GM10248 (cell line): ENCODE measurements at regions not wholly inside any gene's neighbourhood (a gene's known extent, or its start where the extent isn't known, plus 50 kb on each side); places are given as distances from the start of the nearest gene placed in this dataset.

Experiments used
- CTCF ChIA-PET: fragments of 300-600 bp; sonication (Branson Sonifier 250); formaldehyde crosslinking; extraction: SDS; loops from one replicate; lab custom pipeline; 2021; ENCODE audit warnings: antibody characterized with exemption; lab: Yijun Ruan, JAX
- POLR2A ChIA-PET: fragments of 350-650 bp; sonication (Branson Sonifier 250); formaldehyde crosslinking; extraction: SDS; loops from one replicate; lab custom pipeline; 2020; ENCODE audit warnings: antibody characterized with exemption; lab: Yijun Ruan, JAX
- DNase-seq: peaks from one replicate; pipeline ENCODE4 v3.0.0; 2012; ENCODE audit errors: extremely low spot score
- TF ChIP-seq, protein P1 (sequence below): IDR thresholded peaks from 2 replicates; pipeline ENCODE4 v1.5.1; 2012; ENCODE audit warnings: mild to moderate bottlenecking, low read depth; ENCODE audit errors: extremely low read depth, missing control alignments, control extremely low read depth

DNA sequence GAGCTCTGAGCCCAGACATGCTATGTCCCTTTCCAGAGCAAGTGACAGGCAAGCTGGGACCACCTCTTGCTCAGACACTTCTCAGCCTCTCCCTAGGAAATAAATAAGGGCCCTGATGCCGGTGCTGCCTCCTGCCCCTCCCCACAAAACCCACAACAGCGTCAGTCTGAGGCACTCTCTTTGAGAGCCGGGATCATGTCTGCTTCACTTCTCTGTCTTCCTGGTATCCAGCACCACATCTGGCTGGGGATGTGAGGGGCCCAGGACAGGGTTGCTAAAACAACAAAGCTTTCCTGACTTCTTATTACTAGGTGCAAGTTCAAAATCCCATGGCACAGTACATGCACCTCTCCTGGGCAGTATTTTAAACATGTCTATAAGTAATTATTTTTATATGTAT, 103.9 kb upstream of the GLI2 start:
- CTCF ChIA-PET = interaction anchor here (0.6 kb wide), 1 partner anchor 9 kb away, joined by 3 read pairs; no protein-coding TSS in a partner anchor
- POLR2A ChIA-PET = no interaction called here
- no peak for DNase-seq
- TF ChIP-seq, protein P1, sequence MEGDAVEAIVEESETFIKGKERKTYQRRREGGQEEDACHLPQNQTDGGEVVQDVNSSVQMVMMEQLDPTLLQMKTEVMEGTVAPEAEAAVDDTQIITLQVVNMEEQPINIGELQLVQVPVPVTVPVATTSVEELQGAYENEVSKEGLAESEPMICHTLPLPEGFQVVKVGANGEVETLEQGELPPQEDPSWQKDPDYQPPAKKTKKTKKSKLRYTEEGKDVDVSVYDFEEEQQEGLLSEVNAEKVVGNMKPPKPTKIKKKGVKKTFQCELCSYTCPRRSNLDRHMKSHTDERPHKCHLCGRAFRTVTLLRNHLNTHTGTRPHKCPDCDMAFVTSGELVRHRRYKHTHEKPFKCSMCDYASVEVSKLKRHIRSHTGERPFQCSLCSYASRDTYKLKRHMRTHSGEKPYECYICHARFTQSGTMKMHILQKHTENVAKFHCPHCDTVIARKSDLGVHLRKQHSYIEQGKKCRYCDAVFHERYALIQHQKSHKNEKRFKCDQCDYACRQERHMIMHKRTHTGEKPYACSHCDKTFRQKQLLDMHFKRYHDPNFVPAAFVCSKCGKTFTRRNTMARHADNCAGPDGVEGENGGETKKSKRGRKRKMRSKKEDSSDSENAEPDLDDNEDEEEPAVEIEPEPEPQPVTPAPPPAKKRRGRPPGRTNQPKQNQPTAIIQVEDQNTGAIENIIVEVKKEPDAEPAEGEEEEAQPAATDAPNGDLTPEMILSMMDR = no peak

DNA sequence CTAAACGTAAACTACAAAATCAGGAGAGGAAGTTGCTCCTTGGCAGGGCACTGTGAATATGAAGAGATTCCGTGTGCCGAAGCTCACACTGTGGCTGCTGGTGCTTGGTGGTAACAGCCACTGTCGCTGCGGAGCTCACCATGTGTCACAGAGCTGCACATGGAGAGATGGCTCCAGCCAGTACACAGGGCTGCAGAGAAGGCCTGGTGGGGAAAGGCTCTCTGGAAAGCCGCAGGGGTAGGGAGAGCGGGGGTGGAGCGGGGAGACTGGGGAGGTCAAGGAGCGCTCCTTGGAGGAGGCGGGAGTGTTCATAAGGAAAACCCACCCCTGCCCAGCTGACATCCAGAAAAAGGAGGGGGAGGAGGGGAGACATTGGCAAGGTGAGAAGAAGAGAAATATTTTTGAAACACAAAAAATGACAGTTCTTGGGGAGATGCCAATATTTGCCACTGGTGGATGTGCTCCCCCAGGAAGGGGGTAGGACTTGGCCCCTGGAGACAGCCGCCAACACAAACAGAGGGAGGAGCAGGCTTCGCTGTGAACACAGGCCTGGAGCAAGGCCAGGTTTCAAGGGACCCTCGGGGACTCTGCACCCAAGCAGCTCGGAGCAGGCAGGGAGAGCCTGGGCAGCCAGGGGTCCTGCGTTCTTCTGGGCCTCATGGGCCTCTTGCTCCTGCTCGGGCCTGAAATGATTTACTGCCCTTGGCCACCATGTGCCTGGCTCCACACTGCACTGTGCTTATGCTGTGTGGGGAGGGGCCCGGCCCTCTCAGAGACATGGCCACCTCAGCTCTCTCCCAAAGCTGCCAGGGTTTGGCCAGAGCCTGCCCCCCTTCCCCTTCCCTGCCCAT, 102.6 kb upstream of the GLI2 start:
- ChIA-PET POLR2A (no interaction called here), CTCF (interaction anchor here (1.0 kb wide), 1 partner anchor 9 kb away, joined by 3 read pairs; no protein-coding TSS in a partner anchor)
- TF ChIP-seq, protein P1 = no peak
- DNase-seq = no peak

DNA sequence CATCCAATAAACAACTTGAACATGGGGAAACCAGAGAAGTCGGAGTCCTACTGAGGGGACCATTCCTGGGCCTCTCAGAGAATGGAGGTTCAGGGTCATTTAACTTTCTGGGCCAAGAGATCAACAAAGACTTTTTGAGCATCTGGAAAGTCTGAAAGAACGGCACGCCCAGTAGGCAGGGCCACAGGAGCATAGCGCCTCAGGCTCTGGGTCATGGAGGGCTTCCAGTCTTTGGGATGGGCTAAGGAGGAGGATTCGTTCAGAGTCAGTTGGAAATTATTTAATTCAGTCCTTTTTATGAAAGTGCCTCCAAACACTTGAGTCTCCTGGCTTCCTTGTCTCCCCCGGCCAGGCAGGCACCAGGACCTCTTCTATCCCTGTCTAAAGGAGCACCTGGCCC, 101.1 kb upstream of the GLI2 start:
- POLR2A ChIA-PET = no interaction called here
- no peak for DNase-seq
- CTCF ChIA-PET = interaction anchor here (1.0 kb wide), 1 partner anchor 10 kb away, joined by 3 read pairs; no protein-coding TSS in a partner anchor

DNA sequence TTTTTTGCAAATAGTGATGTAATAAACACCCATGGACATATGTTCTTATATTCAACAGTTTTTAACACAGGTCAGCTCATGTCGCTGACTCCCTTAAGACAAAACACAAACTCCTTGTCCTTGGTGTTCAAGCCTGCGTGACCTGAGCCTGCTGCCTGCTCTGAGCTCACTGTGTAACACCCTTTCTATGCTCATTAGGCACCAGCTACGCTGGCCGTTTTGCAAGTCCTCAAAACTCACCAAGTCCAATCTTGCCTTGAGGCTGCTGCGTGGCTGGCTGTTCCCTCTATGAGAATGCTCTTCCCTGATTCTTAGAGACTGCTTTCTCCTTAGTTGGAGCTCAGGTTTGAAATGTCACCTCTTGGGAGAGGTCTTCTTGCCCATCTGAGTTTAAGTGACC, 100.5 kb upstream of the GLI2 start:
- TF ChIP-seq, protein P1 = no peak
- no peak for DNase-seq
- ChIA-PET POLR2A (no interaction called here), CTCF (no interaction called here)

More for the DNA sequence above, 101.1 kb upstream of the GLI2 start:
- TF ChIP-seq, protein P1 = no peak

DNA sequence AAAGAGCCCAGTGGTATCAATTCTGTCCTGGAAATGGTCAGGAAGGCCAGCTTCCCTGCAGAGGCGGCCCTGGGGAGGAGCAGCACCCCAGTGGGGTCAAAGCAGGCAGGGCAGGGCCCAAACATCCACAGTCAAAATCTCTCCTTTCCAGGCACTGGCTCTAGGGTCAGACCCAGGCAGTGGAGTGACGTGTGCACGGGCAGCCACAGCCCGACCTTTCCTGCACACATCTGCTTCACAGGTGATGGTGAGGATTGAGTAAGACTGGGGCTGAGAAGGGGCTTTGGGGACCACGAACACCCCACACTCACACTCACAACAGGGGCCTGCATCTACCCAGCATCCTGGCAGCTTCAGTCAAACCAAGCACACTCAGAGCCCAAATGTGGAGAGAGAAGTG, 97.8 kb upstream of the GLI2 start:
- no peak for DNase-seq
- TF ChIP-seq, protein P1 = no peak
- ChIA-PET POLR2A (no interaction called here), CTCF (no interaction called here)

DNA sequence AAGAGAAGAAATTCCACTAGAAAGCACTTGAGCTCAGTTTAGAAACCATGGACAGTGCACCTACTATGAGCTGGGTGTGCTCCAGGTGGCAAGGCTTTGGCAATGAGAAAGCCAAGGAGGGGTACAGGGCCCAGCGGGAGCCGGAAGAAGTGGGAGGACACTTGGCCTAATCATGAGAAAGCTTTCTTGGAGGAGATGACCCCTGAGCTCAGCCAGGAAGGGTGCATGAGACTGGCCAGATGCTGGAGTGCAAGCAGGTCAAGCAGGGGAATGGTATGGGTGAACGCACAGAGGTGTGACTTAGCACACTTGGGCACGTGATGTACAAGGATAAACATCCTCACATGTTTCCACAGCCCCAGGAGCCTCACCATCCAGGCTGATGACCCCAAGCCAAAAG, 97.2 kb upstream of the GLI2 start:
- TF ChIP-seq, protein P1 = no peak
- CTCF ChIA-PET = no interaction called here
- POLR2A ChIA-PET = no interaction called here
- DNase-seq = no peak
